K562 (cell line): ENCODE measurements at regions not wholly inside any gene's neighbourhood (a gene's known extent, or its start where the extent isn't known, plus 50 kb on each side); places are given as distances from the start of the nearest gene placed in this dataset.

Experiments used
- ATAC-seq: fragments of 200-7000 bp; cut with Tn5 transposase; 3 replicates; pipeline ENCODE4 v1.9.1; 2020; ENCODE audit warnings: moderate library complexity
- BruUV-seq: library from RNA; stranded (reverse); fragments of 400-500 nt; replicated peaks from 2 replicates; lab custom pipeline; 2021; lab: Mats Ljungman, UMichigan
- CTCF ChIA-PET: fragments of 300-600 bp; formaldehyde crosslinking; extraction: SDS; loops from one replicate; lab custom pipeline; 2021; ENCODE audit warnings: low intra/inter-chr PET ratio; lab: Yijun Ruan, JAX
- POLR2A ChIA-PET: fragments of 300-600, 350-650 bp; sonication (Branson Sonifier 250); formaldehyde crosslinking; extraction: SDS; loops from one replicate; lab custom pipeline; 2021; ENCODE audit warnings: antibody characterized with exemption, inconsistent platforms; lab: Yijun Ruan, JAX
- DNase-seq, 4 experiments: peaks; one replicate each; pipeline versions ENCODE4 v3.0.0 to v3.0.0-alpha.2; 2011 to 2018; ENCODE audit warnings: low spot score in 3 of 4, mixed read lengths in 3 of 4; ENCODE audit errors: extremely low read depth in 1 of 4
- FAIRE-seq: peaks from 2 replicates; lab custom pipeline; 2011; peaks lifted over from hg19 to GRCh38; lab: Jason Lieb, UNC
- H2AFZ ChIP-seq: 2 replicates; pipeline ENCODE4 v1.6.0; 2011; ENCODE audit warnings: low read depth, low read length, control low read depth, inconsistent platforms
- H3K27ac ChIP-seq: fragments of 200-600 bp; 3 replicates; pipeline ENCODE4 v1.8.0; 2011; ENCODE audit warnings: low read depth, mild to moderate bottlenecking, control low read depth, inconsistent platforms, low read length, moderate library complexity, mixed read lengths; ENCODE audit errors: extremely low read depth
- H3K27me3 ChIP-seq, 2 experiments: fragments of 300-600 bp in 1 of 2; 2 replicates in 1 of 2; 3 replicates in 1 of 2; pipeline versions ENCODE4 v1.6.0 to v1.8.0; 2011; ENCODE audit warnings: inconsistent platforms in 2 of 2, low read length in 2 of 2, mild to moderate bottlenecking in 1 of 2, mixed read lengths in 1 of 2, moderate library complexity in 1 of 2; ENCODE audit not compliant: control insufficient read depth in 2 of 2, insufficient read depth in 2 of 2
- H3K36me3 ChIP-seq: fragments of 300-600 bp; 3 replicates; pipeline ENCODE4 v1.8.0; 2011; ENCODE audit warnings: mild to moderate bottlenecking, low read length, inconsistent platforms; ENCODE audit not compliant: control insufficient read depth, insufficient read depth
- H3K4me1 ChIP-seq, 2 experiments: fragments of 200-600 bp in 1 of 2; replicated peaks in 1 of 2; 2 replicates in 1 of 2; 3 replicates in 1 of 2; pipeline versions ENCODE4 v1.5.1 to v1.8.0; 2011; ENCODE audit warnings: inconsistent platforms in 2 of 2, low read length in 2 of 2, mild to moderate bottlenecking in 1 of 2, mixed read lengths in 1 of 2, moderate library complexity in 1 of 2; ENCODE audit not compliant: control insufficient read depth in 2 of 2, insufficient read depth in 2 of 2
- H3K4me2 ChIP-seq: 2 replicates; pipeline ENCODE4 v1.6.1; 2011; ENCODE audit warnings: low read length, control low read depth, inconsistent platforms, mixed read lengths; ENCODE audit not compliant: insufficient read depth
- H3K4me3 ChIP-seq: fragments of 200-600 bp; sonication (generic), shearing (Covaris generic); 2 replicates; pipeline ENCODE4 v1.5.1; 2016; ENCODE audit warnings: control low read depth, inconsistent platforms
- H3K79me2 ChIP-seq: fragments of 200-600 bp; 3 replicates; pipeline ENCODE4 v1.8.0; 2011; ENCODE audit warnings: low read length, inconsistent platforms; ENCODE audit not compliant: control insufficient read depth, insufficient read depth
- H3K9ac ChIP-seq, 2 experiments: 2 replicates each; pipeline versions ENCODE4 v1.6.0 to v1.6.1; 2011; ENCODE audit warnings: low read depth in 2 of 2, low read length in 2 of 2, control low read depth in 1 of 2, inconsistent platforms in 1 of 2, mild to moderate bottlenecking in 1 of 2, mixed read lengths in 1 of 2; ENCODE audit not compliant: insufficient read depth in 1 of 2
- H3K9me1 ChIP-seq: one replicate; pipeline ENCODE4 v1.6.0; 2011; ENCODE audit warnings: inconsistent platforms, mild to moderate bottlenecking, low read length, moderate library complexity; ENCODE audit not compliant: control insufficient read depth, insufficient read depth
- H3K9me3 ChIP-seq: replicated peaks from 2 replicates; pipeline ENCODE4 v1.5.1; 2011; ENCODE audit warnings: low read depth, low read length, inconsistent platforms; ENCODE audit not compliant: control insufficient read depth, insufficient read depth
- H4K20me1 ChIP-seq: replicated peaks from 2 replicates; pipeline ENCODE4 v1.6.1; 2011; ENCODE audit warnings: low read length, inconsistent platforms, mixed read lengths; ENCODE audit not compliant: control insufficient read depth, insufficient read depth
- ASH1L ChIP-seq: fragments of 450-650 bp; IDR thresholded peaks from 2 replicates; pipeline ENCODE4 v1.6.1; 2018; ENCODE audit warnings: borderline replicate concordance, mild to moderate bottlenecking, low read depth; ENCODE audit not compliant: partially characterized antibody
- BMI1 ChIP-seq: fragments of 150-350 bp; IDR thresholded peaks from 2 replicates; pipeline ENCODE4 v1.6.1; 2014; ENCODE audit warnings: low read length
- MYNN ChIP-seq, 2 experiments: sonication (generic); formaldehyde crosslinking in 1 of 2; IDR thresholded peaks; 2 replicates each; pipeline versions ENCODE4 v1.5.0 to v1.6.1; 2016 to 2020; ENCODE audit warnings: antibody characterized with exemption in 1 of 2, missing genetic modification reagents in 1 of 2
- NFIC ChIP-seq: fragments of 450-650 bp; IDR thresholded peaks from 2 replicates; pipeline ENCODE4 v1.6.1; 2017; ENCODE audit warnings: mild to moderate bottlenecking, inconsistent platforms
- POLR2G ChIP-seq: fragments of 200-400 bp; formaldehyde crosslinking; IDR thresholded peaks from 2 replicates; pipeline ENCODE4 v1.6.1; 2017; ENCODE audit warnings: low read depth, mild to moderate bottlenecking, antibody characterized with exemption, low read length, moderate library complexity
- RBM39 ChIP-seq: fragments of 200-400 bp; formaldehyde crosslinking; optimal IDR thresholded peaks from 2 replicates; pipeline ENCODE3; 2018; ENCODE audit warnings: low read depth, low read length
- ZNF224 ChIP-seq: sonication (generic); formaldehyde crosslinking; IDR thresholded peaks from 2 replicates; pipeline ENCODE4 v1.8.0; 2022; ENCODE audit warnings: mild to moderate bottlenecking, missing genetic modification reagents
- WGBS: fragments of 100-300 bp; shearing (Covaris generic); methylation state at CpG from one replicate; pipeline ENCODE4 v1.1.6; 2016; ENCODE audit warnings: low coverage, mixed read lengths; ENCODE audit not compliant: insufficient coverage; ENCODE audit errors: missing lambda C conversion rate; 5-methylcytosine and 5-hydroxymethylcytosine counted together
- in situ Hi-C: fragments of 300-500 bp; cut with MboI; formaldehyde crosslinking; loops from 4 replicates; pipeline ENCODE4 v1.15.0; 2018; ENCODE audit warnings: inconsistent platforms, mixed read lengths
- intact Hi-C: fragments of 100-400 bp; cut with micrococcal nuclease; formaldehyde crosslinking; loops from 2 replicates; pipeline ENCODE4 v1.14.2; 2022

DNA sequence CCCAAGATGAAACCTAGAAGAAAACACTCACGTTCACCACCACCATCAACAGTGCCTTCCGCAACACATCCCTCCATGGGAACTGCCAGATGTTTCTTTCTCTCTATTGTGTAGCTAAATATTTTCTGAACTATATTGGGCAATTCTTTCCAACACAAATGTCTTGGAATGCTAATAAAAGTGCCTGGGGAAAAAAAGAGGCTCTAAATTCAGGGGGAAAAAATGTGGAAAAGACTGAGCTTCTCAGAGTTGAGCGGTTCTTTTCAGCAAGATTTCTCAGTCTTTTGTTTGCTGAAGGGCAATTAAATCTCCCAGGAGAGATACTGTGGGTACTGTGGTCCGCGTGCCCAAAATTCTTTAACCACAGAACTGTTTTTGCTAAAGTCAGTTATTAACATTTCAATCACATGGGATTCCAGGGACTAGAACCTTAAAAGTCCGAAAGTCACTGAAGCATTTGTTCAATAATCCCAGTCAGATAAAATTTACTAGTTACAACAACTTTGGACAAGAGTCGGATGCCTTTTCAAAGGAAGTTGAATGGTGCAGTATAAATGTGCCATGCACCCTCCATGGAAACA lies 51.9 kb upstream of the DHRSX start:
- Histone ChIP-seq H3K4me2 (no peak overlapping the region), H3K4me3 (no peak overlapping the region), H3K4me1 (no peaks in the 10 kb centered on the region; a peak in 1 of 5 replicates), H3K27me3 (peaks cover 0 to 13% of the 10 kb centered on the region in 2 experiments; a peak in 3 of 5 replicates), H3K27ac (no peak overlapping the region), H3K36me3 (no peaks in the 10 kb centered on the region), H4K20me1 (no peaks in the 10 kb centered on the region), H3K9ac (no peak overlapping the region), H2AFZ (no peak overlapping the region), H3K9me3 (no peaks in the 10 kb centered on the region), H3K9me1 (no peaks in the 10 kb centered on the region), H3K79me2 (no peaks in the 10 kb centered on the region)
- FAIRE-seq (no peak), DNase-seq (no peak), ATAC-seq (no peak)
- WGBS, result 9% methylated on average over 6 of the region's 7 CpGs
- CTCF ChIA-PET, result no interaction called here
- in situ Hi-C loops (no loop called here), intact Hi-C loops (no loop called here)
- BruUV-seq, result no TSS peak
- POLR2A ChIA-PET, result no interaction called here
- no peak for TF ChIP-seq POLR2G
- no peak for TF ChIP-seq RBM39
- TF ChIP-seq BMI1, result no peak
- TF ChIP-seq ZNF224 (CRISPR knock-in tag), result no peak
- TF ChIP-seq ASH1L, result no peak

DNA sequence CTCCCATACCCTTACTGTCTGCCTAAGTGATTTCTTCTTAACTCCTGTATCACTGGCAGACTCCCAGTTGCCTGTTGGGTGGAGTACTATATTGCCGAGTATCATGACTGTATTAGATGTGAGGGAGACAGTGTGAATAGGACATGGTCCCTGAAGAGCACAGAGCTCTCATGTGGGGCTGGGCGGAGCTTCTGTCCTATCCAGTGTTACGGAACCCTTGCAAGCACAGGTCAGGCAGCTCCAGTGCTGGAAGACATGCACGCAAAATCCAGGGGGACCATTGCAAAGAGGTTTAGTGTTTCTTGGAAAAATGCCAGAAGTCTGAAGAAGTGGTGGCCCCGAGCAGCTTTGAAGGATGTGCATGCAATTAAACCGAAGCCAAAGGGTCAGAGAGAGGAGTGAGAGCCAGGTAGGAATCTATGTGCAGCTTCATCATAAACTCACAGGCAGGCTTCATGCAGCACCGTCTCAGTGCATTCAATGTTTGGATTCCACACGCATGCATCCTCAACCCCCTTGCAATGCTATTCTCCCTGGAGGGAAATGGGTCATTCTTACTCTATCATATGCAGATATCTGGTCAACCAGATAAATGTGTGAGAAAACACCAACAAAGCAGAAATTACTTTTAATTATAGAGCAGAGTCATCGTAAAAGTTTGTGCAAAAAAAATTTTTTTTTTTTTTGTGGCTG lies 49.7 kb upstream of the DHRSX start:
- no peaks in the 10 kb centered on the region for H4K20me1 ChIP-seq
- peaks cover 0 to 13% of the 10 kb centered on the region in 2 experiments; a peak in 3 of 5 replicates for H3K27me3 ChIP-seq
- no peak for ATAC-seq
- H3K4me3 ChIP-seq, result no peak overlapping the region
- CTCF ChIA-PET, result no interaction called here
- no peak overlapping the region for H2AFZ ChIP-seq
- no peak overlapping the region for H3K27ac ChIP-seq
- no peak for TF ChIP-seq MYNN (IDR thresholded peaks at IDR 0.05)
- no peak for TF ChIP-seq MYNN (CRISPR knock-in tag; IDR thresholded peaks at IDR 0.05)
- peak; percentile 43 for TF ChIP-seq NFIC
- TF ChIP-seq, all 486 proteins: peak for 1
- in situ Hi-C loops (no loop called here), intact Hi-C loops (no loop called here)
- POLR2A ChIA-PET, result no interaction called here
- Histone ChIP-seq H3K4me2 (no peak overlapping the region), H3K4me1 (no peaks in the 10 kb centered on the region; a peak in 1 of 5 replicates), H3K9ac (no peak overlapping the region), H3K9me1 (no peaks in the 10 kb centered on the region), H3K79me2 (no peaks in the 10 kb centered on the region), H3K36me3 (no peaks in the 10 kb centered on the region), H3K9me3 (no peaks in the 10 kb centered on the region)
- WGBS, result 4% methylated on average over 7 of the region's 9 CpGs
- no TSS peak for BruUV-seq
- FAIRE-seq (no peak), DNase-seq (no peak)
